Endothelial cell (in vitro differentiated cells): ENCODE measurements at regions not wholly inside any gene's neighbourhood (a gene's known extent, or its start where the extent isn't known, plus 50 kb on each side); places are given as distances from the start of the nearest gene placed in this dataset.
"Not testable (repeated sequence)": the region's sequence is repeated elsewhere in the genome, so short reads cannot be mapped to it uniquely, and the experiment has no call there.

ENCODE experiments used
- DNase-seq: peaks from one replicate; pipeline ENCODE4 v3.0.0; 2021; ENCODE audit warnings: low spot score
- H3K27ac Mint-ChIP-seq: one replicate; pipeline ENCODE4 v1.8.0; 2021; ENCODE audit warnings: mixed read lengths, inconsistent platforms; ENCODE audit not compliant: unreplicated experiment
- H3K27me3 Mint-ChIP-seq: one replicate; pipeline ENCODE4 v1.8.0; 2021; ENCODE audit warnings: mild to moderate bottlenecking, moderate library complexity, mixed read lengths, inconsistent platforms; ENCODE audit not compliant: unreplicated experiment
- H3K36me3 Mint-ChIP-seq: one replicate; pipeline ENCODE4 v1.8.0; 2021; ENCODE audit warnings: mild to moderate bottlenecking, low read depth, mixed read lengths, inconsistent platforms; ENCODE audit not compliant: unreplicated experiment
- H3K4me1 Mint-ChIP-seq: one replicate; pipeline ENCODE4 v1.8.0; 2021; ENCODE audit warnings: mild to moderate bottlenecking, mixed read lengths, inconsistent platforms; ENCODE audit not compliant: unreplicated experiment
- H3K4me3 Mint-ChIP-seq: one replicate; pipeline ENCODE4 v1.8.0; 2021; ENCODE audit warnings: mild to moderate bottlenecking, mixed read lengths, inconsistent platforms; ENCODE audit not compliant: unreplicated experiment
- H3K9me3 Mint-ChIP-seq: one replicate; pipeline ENCODE4 v1.8.0; 2021; ENCODE audit warnings: mixed read lengths, inconsistent platforms; ENCODE audit not compliant: unreplicated experiment
- CTCF ChIP-seq: fragments of 200-600 bp; sonication (generic); IDR thresholded peaks from one replicate; pipeline ENCODE4 v1.5.0; 2021; ENCODE audit warnings: antibody characterized with exemption; ENCODE audit not compliant: unreplicated experiment

GRCh38 chr7:85342781-85343180 lies 155.9 kb upstream of the SEMA3D start:
- H3K36me3 Mint-ChIP-seq, result no peaks in the 10 kb centered on the region
- no peak overlapping the region for H3K4me3 Mint-ChIP-seq
- no peaks in the 10 kb centered on the region for H3K9me3 Mint-ChIP-seq
- H3K27ac Mint-ChIP-seq, result no peak overlapping the region
- no peak for DNase-seq
- no peak for TF ChIP-seq CTCF
- H3K4me1 Mint-ChIP-seq, result peaks cover 7% of the 10 kb centered on the region
- no peaks in the 10 kb centered on the region for H3K27me3 Mint-ChIP-seq

- H3K27me3 Mint-ChIP-seq, result no peaks in the 10 kb centered on the region
- H3K27ac Mint-ChIP-seq, result no peak overlapping the region
- no peak overlapping the region for H3K4me3 Mint-ChIP-seq
- no peaks in the 10 kb centered on the region for H3K36me3 Mint-ChIP-seq
- TF ChIP-seq CTCF, result no peak
- DNase-seq, result no peak
- H3K9me3 Mint-ChIP-seq, result no peaks in the 10 kb centered on the region
- H3K4me1 Mint-ChIP-seq, result peaks cover 7% of the 10 kb centered on the region
These were observed 155.1 kb upstream of the SEMA3D start for GRCh38 chr7:85341973-85342372.

GRCh38 chr7:85341121-85341520 lies 154.3 kb upstream of the SEMA3D start:
- no peak for TF ChIP-seq CTCF
- H3K36me3 Mint-ChIP-seq, result no peaks in the 10 kb centered on the region
- no peak for DNase-seq
- peaks cover 7% of the 10 kb centered on the region for H3K4me1 Mint-ChIP-seq
- no peaks in the 10 kb centered on the region for H3K27me3 Mint-ChIP-seq
- H3K9me3 Mint-ChIP-seq, result no peaks in the 10 kb centered on the region
- no peak overlapping the region for H3K4me3 Mint-ChIP-seq
- H3K27ac Mint-ChIP-seq, result no peak overlapping the region

GRCh38 chr7:85336086-85336485 lies 149.2 kb upstream of the SEMA3D start:
- H3K27ac Mint-ChIP-seq, result no peak overlapping the region
- no peaks in the 10 kb centered on the region for H3K4me1 Mint-ChIP-seq
- no peaks in the 10 kb centered on the region for H3K27me3 Mint-ChIP-seq
- H3K4me3 Mint-ChIP-seq, result no peak overlapping the region
- TF ChIP-seq CTCF, result no peak
- DNase-seq, result no peak
- no peaks in the 10 kb centered on the region for H3K9me3 Mint-ChIP-seq
- H3K36me3 Mint-ChIP-seq, result no peaks in the 10 kb centered on the region

- not testable (repeated sequence) for H3K36me3 Mint-ChIP-seq, H3K27ac Mint-ChIP-seq, H3K4me3 Mint-ChIP-seq, DNase-seq, H3K9me3 Mint-ChIP-seq, H3K27me3 Mint-ChIP-seq, H3K4me1 Mint-ChIP-seq
These were observed 148.3 kb upstream of the SEMA3D start for GRCh38 chr7:85335113-85335512.
